ENCODE measurements at regions not wholly inside any gene's neighbourhood (a gene's known extent, or its start where the extent isn't known, plus 50 kb on each side); places are given as distances from the start of the nearest gene placed in this dataset.

DNA sequence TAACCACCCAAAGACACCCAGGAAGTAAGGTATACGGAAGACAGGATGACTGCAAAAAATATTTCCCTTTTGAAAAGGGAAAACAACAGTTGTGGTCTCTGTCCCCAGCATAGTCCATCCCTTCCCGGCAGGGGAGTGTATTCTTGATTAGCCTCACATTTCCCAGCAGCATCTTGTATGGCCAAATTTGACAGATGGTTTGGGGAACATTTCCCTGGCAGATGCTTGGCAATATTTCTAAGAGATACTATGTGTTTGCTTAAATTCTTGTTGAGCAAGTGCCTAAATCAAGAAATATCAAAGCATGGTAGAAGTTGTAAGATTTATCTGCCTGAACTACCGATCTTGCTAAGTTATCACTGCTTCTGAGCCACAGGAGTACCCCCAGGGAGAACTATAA is 56.9 kb upstream of the TPK1 start:
- Histone ChIP-seq H3K4me3 (no peak overlapping the region), H3K9me3 (no peaks in the 10 kb centered on the region), H3K4me2 (no peak overlapping the region), H3K4me1 (no peaks in the 10 kb centered on the region), H3K27ac (no peak overlapping the region)
- WGBS (ENCODE audit: missing lambda C conversion rate): under 1% methylated on average over 3 of the region's 3 CpGs
- ATAC-seq (no peak), DNase-seq (ENCODE audit: low read depth in 1 of 2, low spot score in 1 of 2) (no peak), FAIRE-seq (no peak)
- ChIA-PET CTCF (interaction anchor here (0.9 kb wide), 1 partner anchor 57 kb away, joined by 3 read pairs; the partner anchor contains the start of gene TPK1), POLR2A (no interaction called here)
- no peak for TF ChIP-seq ZFP36 (IDR thresholded peaks at IDR 0.05; ENCODE audit: borderline replicate concordance, partially characterized antibody)
- TF ChIP-seq ZC3H11A (IDR thresholded peaks at IDR 0.05): no peak
- TF ChIP-seq RAD21 (conservative IDR thresholded peaks at IDR 0.05 in 1 of 2, IDR thresholded peaks at IDR 0.05 in 1 of 2): no peak
- TF ChIP-seq BHLHE40 (IDR thresholded peaks at IDR 0.05; ENCODE audit: low read depth, low read length): no peak
- no peak for TF ChIP-seq TP53 (CRISPR knock-in tag; IDR thresholded peaks at IDR 0.05)
- no peak for TF ChIP-seq GATA3 (IDR thresholded peaks at IDR 0.05; ENCODE audit: borderline replicate concordance)
- TF ChIP-seq CHD2 (IDR thresholded peaks at IDR 0.05; ENCODE audit: low read length, partially characterized antibody): no peak
- no peak for TF ChIP-seq CHD4 (IDR thresholded peaks at IDR 0.05; ENCODE audit: borderline replicate concordance)
- no peak for TF ChIP-seq NPAS2 (CRISPR knock-in tag; IDR thresholded peaks at IDR 0.05; ENCODE audit: borderline replicate concordance)
- no peak for TF ChIP-seq TFCP2L1 (CRISPR knock-in tag; IDR thresholded peaks at IDR 0.05)
- no peak for TF ChIP-seq EP300 (IDR thresholded peaks at IDR 0.05)

Measured in A549 (cell line).